Stimulated activated CD8-positive, alpha-beta memory T cell treated with anti-CD3 and anti-CD28 coated beads, Interleukin-4, amount 100 ng/mL, for 24 hours (primary cell): ENCODE measurements at regions not wholly inside any gene's neighbourhood (a gene's known extent, or its start where the extent isn't known, plus 50 kb on each side); places are given as distances from the start of the nearest gene placed in this dataset.

Experiments used
- DNase-seq: peaks from one replicate; pipeline ENCODE4 v3.0.0-alpha.2; 2020; ENCODE audit warnings: low read depth

DNA sequence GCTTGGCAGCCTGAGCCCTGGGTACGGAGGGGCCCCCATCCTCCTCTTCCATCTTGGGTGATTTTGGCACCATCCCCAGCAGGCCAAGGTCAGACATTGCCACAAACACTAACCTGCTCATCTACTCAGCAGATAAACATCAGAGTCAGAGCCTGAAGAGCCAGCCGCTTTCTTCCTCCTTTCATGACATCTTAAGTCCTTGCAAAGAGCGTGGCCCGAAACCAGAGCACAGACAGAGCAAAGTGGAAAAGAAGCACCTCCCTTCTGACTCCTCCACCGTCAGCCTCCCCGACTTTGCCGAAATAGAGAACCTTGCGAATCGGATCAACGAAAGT lies 60.4 kb upstream of the RPH3AL start:
- DNase-seq, result no peak

- peak; percentile 39 for DNase-seq
Measured at GRCh38 chr17:412211-413015, 59.8 kb upstream of the RPH3AL start.

GRCh38 chr17:411421-412120 lies 59.0 kb upstream of the RPH3AL start:
- no peak for DNase-seq

- peak; percentile 26 for DNase-seq
Measured at GRCh38 chr17:410543-411401, 58.2 kb upstream of the RPH3AL start.

GRCh38 chr17:409848-410542 lies 57.4 kb upstream of the RPH3AL start:
- peak; percentile 99 for DNase-seq

GRCh38 chr17:409308-409847 lies 56.8 kb upstream of the RPH3AL start:
- DNase-seq, result no peak

- DNase-seq, result no peak
Measured at GRCh38 chr17:404703-405102, 52.1 kb upstream of the RPH3AL start.
